ENCODE measurements at regions not wholly inside any gene's neighbourhood (a gene's known extent, or its start where the extent isn't known, plus 50 kb on each side); places are given as distances from the start of the nearest gene placed in this dataset.
A peak's percentile ranks its signal among the peaks of the same experiment; 100 is the strongest.

DNA sequence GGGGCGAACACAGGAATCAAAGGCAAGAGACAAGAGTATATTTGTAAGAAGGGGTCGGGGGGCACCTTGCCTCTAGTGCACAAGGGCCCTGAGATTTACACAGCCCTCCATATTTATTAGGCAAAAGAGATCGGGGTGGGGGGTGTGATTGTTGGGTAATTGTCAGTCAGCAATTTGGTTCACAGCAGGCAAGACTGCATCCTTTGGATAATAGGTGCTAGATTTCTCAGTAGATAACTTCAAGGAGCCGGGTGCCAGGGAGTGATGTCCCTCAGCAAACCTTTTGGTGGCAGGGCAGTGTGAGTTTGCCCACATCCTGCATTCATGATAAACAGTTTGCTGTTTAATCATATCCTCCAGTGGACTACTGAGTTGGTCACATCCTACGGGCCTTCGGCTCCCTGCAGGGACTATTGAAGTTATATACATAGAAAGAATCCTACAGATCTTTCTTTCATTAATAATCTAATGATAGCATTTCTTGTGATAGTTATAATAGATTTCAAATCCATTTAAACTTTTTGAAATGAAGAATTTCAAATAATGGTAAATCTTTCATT is 178.5 kb downstream of the GNAI1 start:
- no peak overlapping the region for H3K4me3 Mint-ChIP-seq
- no peak for DNase-seq
- peaks cover 3% of the 10 kb centered on the region for H3K27me3 Mint-ChIP-seq (ENCODE audit: low read depth, poor library complexity)
- H3K36me3 Mint-ChIP-seq (ENCODE audit: low read depth), result no peaks in the 10 kb centered on the region
- no peak overlapping the region for H3K27ac Mint-ChIP-seq
- TF ChIP-seq, protein P1, sequence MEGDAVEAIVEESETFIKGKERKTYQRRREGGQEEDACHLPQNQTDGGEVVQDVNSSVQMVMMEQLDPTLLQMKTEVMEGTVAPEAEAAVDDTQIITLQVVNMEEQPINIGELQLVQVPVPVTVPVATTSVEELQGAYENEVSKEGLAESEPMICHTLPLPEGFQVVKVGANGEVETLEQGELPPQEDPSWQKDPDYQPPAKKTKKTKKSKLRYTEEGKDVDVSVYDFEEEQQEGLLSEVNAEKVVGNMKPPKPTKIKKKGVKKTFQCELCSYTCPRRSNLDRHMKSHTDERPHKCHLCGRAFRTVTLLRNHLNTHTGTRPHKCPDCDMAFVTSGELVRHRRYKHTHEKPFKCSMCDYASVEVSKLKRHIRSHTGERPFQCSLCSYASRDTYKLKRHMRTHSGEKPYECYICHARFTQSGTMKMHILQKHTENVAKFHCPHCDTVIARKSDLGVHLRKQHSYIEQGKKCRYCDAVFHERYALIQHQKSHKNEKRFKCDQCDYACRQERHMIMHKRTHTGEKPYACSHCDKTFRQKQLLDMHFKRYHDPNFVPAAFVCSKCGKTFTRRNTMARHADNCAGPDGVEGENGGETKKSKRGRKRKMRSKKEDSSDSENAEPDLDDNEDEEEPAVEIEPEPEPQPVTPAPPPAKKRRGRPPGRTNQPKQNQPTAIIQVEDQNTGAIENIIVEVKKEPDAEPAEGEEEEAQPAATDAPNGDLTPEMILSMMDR (IDR thresholded peaks at IDR 0.05), result no peak
- H3K9me3 Mint-ChIP-seq, result no peaks in the 10 kb centered on the region
- H3K4me1 Mint-ChIP-seq, result peaks cover 8% of the 10 kb centered on the region

GRCh38 chr7:80312139-80312661 is 177.6 kb downstream of the GNAI1 start:
- H3K27me3 Mint-ChIP-seq (ENCODE audit: low read depth, poor library complexity), result peaks cover 3% of the 10 kb centered on the region
- H3K9me3 Mint-ChIP-seq, result no peaks in the 10 kb centered on the region
- TF ChIP-seq, protein P1 (IDR thresholded peaks at IDR 0.05), result no peak
- H3K4me1 Mint-ChIP-seq, result peaks cover 8% of the 10 kb centered on the region
- no peaks in the 10 kb centered on the region for H3K36me3 Mint-ChIP-seq (ENCODE audit: low read depth)
- no peak overlapping the region for H3K4me3 Mint-ChIP-seq
- DNase-seq, result no peak
- peak overlapping the region; percentile 50 for H3K27ac Mint-ChIP-seq

GRCh38 chr7:80311313-80311712 is 176.7 kb downstream of the GNAI1 start:
- DNase-seq, result no peak
- Mint-ChIP-seq H3K27me3 (ENCODE audit: low read depth, poor library complexity) (peaks cover 3% of the 10 kb centered on the region), H3K36me3 (ENCODE audit: low read depth) (no peaks in the 10 kb centered on the region), H3K4me3 (no peak overlapping the region), H3K27ac (no peak overlapping the region), H3K9me3 (no peaks in the 10 kb centered on the region), H3K4me1 (peaks cover 8% of the 10 kb centered on the region)
- TF ChIP-seq, protein P1 (IDR thresholded peaks at IDR 0.05), result no peak

DNA sequence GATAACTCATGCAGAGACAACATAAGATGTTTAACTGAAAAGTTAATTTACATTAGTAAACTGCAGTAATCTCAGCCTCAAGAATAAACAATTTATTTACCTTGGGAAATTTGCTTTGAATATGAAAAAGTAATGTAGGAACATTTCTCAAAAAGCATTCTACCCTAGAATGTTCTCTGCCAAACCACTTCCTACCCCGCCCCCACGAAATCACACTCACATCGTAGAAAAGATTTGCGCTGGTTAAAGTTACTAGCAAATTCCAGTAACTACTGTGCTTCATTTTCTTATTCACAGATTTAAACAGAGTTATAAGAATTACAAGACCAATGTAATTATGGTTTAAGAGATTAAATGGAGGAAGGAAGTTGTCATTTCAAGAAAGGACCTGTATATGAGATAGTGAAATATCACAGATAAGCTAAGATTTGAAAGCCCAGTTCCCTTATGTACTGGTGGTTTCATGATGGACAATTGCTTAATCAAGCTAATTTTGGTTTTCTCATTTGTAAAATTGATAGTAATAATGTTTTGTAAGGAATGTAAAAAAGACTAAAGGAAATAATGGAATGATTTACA is 175.4 kb downstream of the GNAI1 start:
- H3K4me1 Mint-ChIP-seq, result peaks cover 8% of the 10 kb centered on the region
- no peak overlapping the region for H3K27ac Mint-ChIP-seq
- TF ChIP-seq, protein P1 (IDR thresholded peaks at IDR 0.05), result no peak
- H3K4me3 Mint-ChIP-seq, result no peak overlapping the region
- no peaks in the 10 kb centered on the region for H3K36me3 Mint-ChIP-seq (ENCODE audit: low read depth)
- peaks cover 3% of the 10 kb centered on the region for H3K27me3 Mint-ChIP-seq (ENCODE audit: low read depth, poor library complexity)
- H3K9me3 Mint-ChIP-seq, result no peaks in the 10 kb centered on the region
- no peak for DNase-seq

GRCh38 chr7:80309377-80309776 is 174.7 kb downstream of the GNAI1 start:
- Mint-ChIP-seq H3K27ac (no peak overlapping the region), H3K9me3 (no peaks in the 10 kb centered on the region), H3K4me1 (peaks cover 8% of the 10 kb centered on the region), H3K27me3 (ENCODE audit: low read depth, poor library complexity) (no peaks in the 10 kb centered on the region), H3K4me3 (no peak overlapping the region), H3K36me3 (ENCODE audit: low read depth) (no peaks in the 10 kb centered on the region)
- DNase-seq, result no peak
- TF ChIP-seq, protein P1 (IDR thresholded peaks at IDR 0.05), result no peak

Data from nephron progenitor cell (in vitro differentiated cells).